H9 (cell line): ENCODE measurements at regions not wholly inside any gene's neighbourhood (a gene's known extent, or its start where the extent isn't known, plus 50 kb on each side); places are given as distances from the start of the nearest gene placed in this dataset.

Experiments
- DNase-seq: peaks from one replicate; pipeline ENCODE4 v3.0.0-alpha.2; 2017
- H2AFZ ChIP-seq: one replicate; pipeline ENCODE4 v1.6.1; 2013; ENCODE audit warnings: mild to moderate bottlenecking, low read length, control low read depth, moderate library complexity
- H2AK5ac ChIP-seq: 2 replicates; pipeline ENCODE4 v1.6.1; 2013; ENCODE audit warnings: low read length, control low read depth, mixed read lengths; ENCODE audit not compliant: insufficient read length
- H2BK120ac ChIP-seq: one replicate; pipeline ENCODE4 v1.6.1; 2013; ENCODE audit warnings: low read depth, mild to moderate bottlenecking, low read length, control low read depth, inconsistent platforms; ENCODE audit not compliant: poor library complexity, severe bottlenecking
- H2BK12ac ChIP-seq: 2 replicates; pipeline ENCODE4 v1.6.1; 2013; ENCODE audit warnings: low read length, control low read depth, mixed read lengths, low read depth; ENCODE audit not compliant: insufficient read length
- H2BK15ac ChIP-seq: 2 replicates; pipeline ENCODE4 v1.6.1; 2013; ENCODE audit warnings: low read depth, low read length, control low read depth
- H2BK20ac ChIP-seq: one replicate; pipeline ENCODE4 v1.6.1; 2013; ENCODE audit warnings: low read depth, mild to moderate bottlenecking, low read length, control low read depth, inconsistent platforms; ENCODE audit not compliant: poor library complexity, severe bottlenecking
- H2BK5ac ChIP-seq: 2 replicates; pipeline ENCODE4 v1.6.1; 2013; ENCODE audit warnings: low read length, control low read depth, mixed read lengths; ENCODE audit not compliant: insufficient read length
- H3K14ac ChIP-seq: 2 replicates; pipeline ENCODE4 v1.6.1; 2013; ENCODE audit warnings: low read length, control low read depth; ENCODE audit not compliant: insufficient read depth
- H3K18ac ChIP-seq: 2 replicates; pipeline ENCODE4 v1.6.1; 2013; ENCODE audit warnings: low read depth, mild to moderate bottlenecking, mixed read lengths, low read length, control low read depth; ENCODE audit not compliant: insufficient read length
- H3K23ac ChIP-seq: 2 replicates; pipeline ENCODE4 v1.6.1; 2013; ENCODE audit warnings: low read length, control low read depth, mixed read lengths, low read depth; ENCODE audit not compliant: insufficient read length
- H3K23me2 ChIP-seq: 2 replicates; pipeline ENCODE4 v1.6.1; 2013; ENCODE audit warnings: low read depth, mild to moderate bottlenecking, mixed read lengths, low read length, control low read depth; ENCODE audit not compliant: insufficient read length, poor library complexity, severe bottlenecking
- H3K27ac ChIP-seq: 2 replicates; pipeline ENCODE4 v1.5.1; 2013; ENCODE audit warnings: low read length, control low read depth, mixed read lengths, low read depth; ENCODE audit not compliant: insufficient read length
- H3K27me3 ChIP-seq: 2 replicates; pipeline ENCODE4 v1.6.1; 2013; ENCODE audit warnings: low read length, control low read depth, inconsistent platforms; ENCODE audit not compliant: insufficient read depth
- H3K4ac ChIP-seq: 2 replicates; pipeline ENCODE4 v1.6.1; 2013; ENCODE audit warnings: low read depth, mild to moderate bottlenecking, control low read depth, inconsistent platforms, low read length, moderate library complexity
- H3K4me1 ChIP-seq: 2 replicates; pipeline ENCODE4 v1.6.1; 2013; ENCODE audit warnings: low read length, control low read depth, inconsistent platforms; ENCODE audit not compliant: insufficient read depth
- H3K4me2 ChIP-seq: 2 replicates; pipeline ENCODE4 v1.6.1; 2013; ENCODE audit warnings: low read length, control low read depth, mixed read lengths; ENCODE audit not compliant: insufficient read length, insufficient read depth
- H3K56ac ChIP-seq: 2 replicates; pipeline ENCODE4 v1.6.1; 2013; ENCODE audit warnings: low read depth, mild to moderate bottlenecking, mixed read lengths, low read length, control low read depth; ENCODE audit not compliant: insufficient read length
- H3K79me1 ChIP-seq: 2 replicates; pipeline ENCODE4 v1.6.1; 2013; ENCODE audit warnings: low read depth, mild to moderate bottlenecking, moderate library complexity, low read length, control low read depth, inconsistent platforms; ENCODE audit not compliant: insufficient read depth, poor library complexity, severe bottlenecking
- H3K79me2 ChIP-seq: 2 replicates; pipeline ENCODE4 v1.6.1; 2013; ENCODE audit warnings: low read length, control low read depth, inconsistent platforms; ENCODE audit not compliant: insufficient read depth
- H3K9ac ChIP-seq: 2 replicates; pipeline ENCODE4 v1.6.1; 2013; ENCODE audit warnings: low read length, control low read depth, mixed read lengths; ENCODE audit not compliant: insufficient read length; ENCODE audit errors: extremely low read depth
- H3K9me3 ChIP-seq: one replicate; pipeline ENCODE4 v1.6.1; 2013; ENCODE audit warnings: low read depth, low read length, inconsistent platforms; ENCODE audit not compliant: control insufficient read depth
- H3T11ph ChIP-seq: one replicate; pipeline ENCODE4 v1.6.1; 2013; ENCODE audit warnings: mild to moderate bottlenecking, low read length, control low read depth, inconsistent platforms
- H4K20me1 ChIP-seq: one replicate; pipeline ENCODE4 v1.6.1; 2013; ENCODE audit not compliant: control insufficient read depth, insufficient read length, insufficient read depth
- H4K5ac ChIP-seq: 2 replicates; pipeline ENCODE4 v1.6.1; 2013; ENCODE audit warnings: low read depth, mild to moderate bottlenecking, mixed read lengths, low read length, control low read depth; ENCODE audit not compliant: insufficient read length
- H4K8ac ChIP-seq: replicated peaks from 2 replicates; pipeline ENCODE4 v1.6.1; 2013; ENCODE audit warnings: low read length, control low read depth, mixed read lengths, low read depth; ENCODE audit not compliant: insufficient read length
- H4K91ac ChIP-seq: 2 replicates; pipeline ENCODE4 v1.6.1; 2013; ENCODE audit warnings: low read depth, mild to moderate bottlenecking, moderate library complexity, mixed read lengths, low read length, control low read depth; ENCODE audit not compliant: insufficient read length
- H3K27ac Mint-ChIP-seq, 3 experiments: 2 replicates in 2 of 3; 3 replicates in 1 of 3; pipeline ENCODE4 v1.8.0; 2020 to 2021; ENCODE audit warnings: mixed read lengths in 3 of 3, mild to moderate bottlenecking in 1 of 3, moderate library complexity in 1 of 3
- H3K27me3 Mint-ChIP-seq: 2 replicates; pipeline ENCODE4 v1.8.0; 2021; ENCODE audit warnings: low read depth, mild to moderate bottlenecking, moderate library complexity, mixed read lengths
- H3K36me3 Mint-ChIP-seq, 3 experiments: 2 replicates in 2 of 3; 3 replicates in 1 of 3; pipeline ENCODE4 v1.8.0; 2020 to 2021; ENCODE audit warnings: low read depth in 3 of 3, mixed read lengths in 3 of 3; ENCODE audit not compliant: insufficient read depth in 1 of 3
- H3K4me1 Mint-ChIP-seq, 2 experiments: 2 replicates each; pipeline ENCODE4 v1.8.0; 2020; ENCODE audit warnings: mixed read lengths in 2 of 2
- H3K4me3 Mint-ChIP-seq, 2 experiments: 2 replicates in 1 of 2; 3 replicates in 1 of 2; pipeline ENCODE4 v1.8.0; 2020 to 2021; ENCODE audit warnings: mild to moderate bottlenecking in 2 of 2, mixed read lengths in 2 of 2, moderate library complexity in 1 of 2
- H3K9me3 Mint-ChIP-seq, 2 experiments: 2 replicates in 1 of 2; 3 replicates in 1 of 2; pipeline ENCODE4 v1.8.0; 2020; ENCODE audit warnings: mild to moderate bottlenecking in 2 of 2, mixed read lengths in 2 of 2, moderate library complexity in 1 of 2
- WGBS: extraction: QIAGEN DNeasy Blood & Tissue Kit; methylation state at CpG from one replicate; pipeline ENCODE4 v1.1.7; 2013; ENCODE audit warnings: missing lambda C conversion rate, low lambda C conversion rate, mixed read lengths; ENCODE audit not compliant: insufficient read length; ENCODE audit errors: extremely low coverage; 5-methylcytosine and 5-hydroxymethylcytosine counted together
- TF ChIP-seq, protein P1 (sequence below): fragments of 200-600 bp; sonication (generic); conservative IDR thresholded peaks from 3 replicates; pipeline ENCODE4 v1.8.0; 2021; ENCODE audit warnings: antibody characterized with exemption, mild to moderate bottlenecking

DNA sequence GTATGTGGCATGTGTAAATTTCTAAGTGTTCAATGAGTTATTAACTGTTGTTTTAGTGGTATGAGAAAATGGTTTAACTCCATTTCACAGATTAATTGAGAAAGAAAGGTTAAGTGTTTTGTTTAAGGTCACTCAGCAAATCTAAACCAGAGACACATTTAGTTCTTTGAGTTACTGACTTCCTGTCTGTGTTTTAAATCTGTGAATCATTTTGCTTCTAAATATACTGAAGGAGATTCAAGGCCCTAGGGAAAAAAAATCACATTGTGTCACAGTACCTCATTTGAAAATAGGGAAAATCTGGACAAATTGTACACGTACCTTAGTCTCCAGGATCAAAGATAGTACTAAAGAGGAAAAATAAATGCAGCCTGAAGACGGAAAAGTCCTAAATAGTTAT lies 368.2 kb downstream of the TMEM161B start:
- Histone ChIP-seq H3K23ac (no peak overlapping the region), H2AK5ac (no peak overlapping the region), H3K23me2 (no peaks in the 10 kb centered on the region), H3K79me2 (no peaks in the 10 kb centered on the region), H3K27ac (no peak overlapping the region), H4K8ac (no peak overlapping the region), H3K9me3 (no peaks in the 10 kb centered on the region), H2BK15ac (no peak overlapping the region), H3T11ph (no peak overlapping the region), H3K9ac (no peak overlapping the region), H3K4me2 (no peak overlapping the region), H4K5ac (no peak overlapping the region), H2BK5ac (no peak overlapping the region), H4K20me1 (no peaks in the 10 kb centered on the region), H2BK120ac (no peak overlapping the region), H3K4ac (no peak overlapping the region), H3K4me1 (no peaks in the 10 kb centered on the region; the same call in 1 of the 2 replicates), H2BK12ac (no peak overlapping the region), H3K79me1 (no peaks in the 10 kb centered on the region), H3K14ac (no peak overlapping the region), H2BK20ac (no peak overlapping the region), H2AFZ (no peak overlapping the region), H4K91ac (no peak overlapping the region), H3K56ac (no peak overlapping the region), H3K27me3 (no peaks in the 10 kb centered on the region), H3K18ac (no peak overlapping the region)
- TF ChIP-seq, protein P1, sequence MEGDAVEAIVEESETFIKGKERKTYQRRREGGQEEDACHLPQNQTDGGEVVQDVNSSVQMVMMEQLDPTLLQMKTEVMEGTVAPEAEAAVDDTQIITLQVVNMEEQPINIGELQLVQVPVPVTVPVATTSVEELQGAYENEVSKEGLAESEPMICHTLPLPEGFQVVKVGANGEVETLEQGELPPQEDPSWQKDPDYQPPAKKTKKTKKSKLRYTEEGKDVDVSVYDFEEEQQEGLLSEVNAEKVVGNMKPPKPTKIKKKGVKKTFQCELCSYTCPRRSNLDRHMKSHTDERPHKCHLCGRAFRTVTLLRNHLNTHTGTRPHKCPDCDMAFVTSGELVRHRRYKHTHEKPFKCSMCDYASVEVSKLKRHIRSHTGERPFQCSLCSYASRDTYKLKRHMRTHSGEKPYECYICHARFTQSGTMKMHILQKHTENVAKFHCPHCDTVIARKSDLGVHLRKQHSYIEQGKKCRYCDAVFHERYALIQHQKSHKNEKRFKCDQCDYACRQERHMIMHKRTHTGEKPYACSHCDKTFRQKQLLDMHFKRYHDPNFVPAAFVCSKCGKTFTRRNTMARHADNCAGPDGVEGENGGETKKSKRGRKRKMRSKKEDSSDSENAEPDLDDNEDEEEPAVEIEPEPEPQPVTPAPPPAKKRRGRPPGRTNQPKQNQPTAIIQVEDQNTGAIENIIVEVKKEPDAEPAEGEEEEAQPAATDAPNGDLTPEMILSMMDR: no peak
- DNase-seq: no peak
- Mint-ChIP-seq H3K27ac (no peak overlapping the region), H3K27me3 (no peaks in the 10 kb centered on the region), H3K9me3 (no peaks in the 10 kb centered on the region), H3K36me3 (peaks cover 0 to 2% (median 0%) of the 10 kb centered on the region in 3 experiments; a peak in 1 of 7 replicates), H3K4me1 (peaks cover 14 to 17% of the 10 kb centered on the region in 2 experiments), H3K4me3 (no peak overlapping the region)
- WGBS: no CpG with 5 or more reads among the region's 2 CpGs
